22Rv1 (cell line): ENCODE measurements at regions not wholly inside any gene's neighbourhood (a gene's known extent, or its start where the extent isn't known, plus 50 kb on each side); places are given as distances from the start of the nearest gene placed in this dataset.

ENCODE experiments used
- CTCF ChIP-seq: fragments of 450-650 bp; IDR thresholded peaks from 2 replicates; pipeline ENCODE4 v1.5.1; 2017; ENCODE audit warnings: mild to moderate bottlenecking
- ZFX ChIP-seq: fragments of 450-650 bp; IDR thresholded peaks from 2 replicates; pipeline ENCODE4 v1.6.1; 2017; ENCODE audit warnings: antibody characterized with exemption, borderline replicate concordance

- TF ChIP-seq CTCF (no peak), ZFX (no peak)
Observed at GRCh38 chr13:29959603-29960002, 109.2 kb upstream of the UBL3 start.
